ENCODE measurements at regions not wholly inside any gene's neighbourhood (a gene's known extent, or its start where the extent isn't known, plus 50 kb on each side); places are given as distances from the start of the nearest gene placed in this dataset.

DNA sequence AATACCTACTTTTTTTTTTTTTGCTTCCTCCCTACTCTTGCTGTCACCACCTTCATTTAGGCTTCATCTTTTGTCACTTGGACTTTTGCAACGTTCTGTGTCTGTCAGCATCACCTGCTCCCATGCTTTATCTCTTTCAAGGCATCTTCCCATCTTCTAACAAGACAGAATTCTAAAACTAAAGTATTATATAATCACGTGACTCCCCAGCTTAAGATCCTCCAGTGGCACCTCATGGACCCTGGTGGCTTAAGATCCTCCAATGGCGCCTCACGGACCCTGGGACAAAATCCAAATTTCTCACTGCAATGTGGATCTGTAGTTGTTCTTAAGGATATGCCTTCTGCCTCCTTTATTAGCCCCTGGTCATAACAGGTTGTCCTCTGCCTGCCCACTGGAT is 248.2 kb upstream of the SORL1-AS1 start:
- TF ChIP-seq CTCF (IDR thresholded peaks at IDR 0.05; ENCODE audit: low read length) (no peak), EZH2phosphoT487 (IDR thresholded peaks at IDR 0.05; ENCODE audit: low read length) (no peak)
